ENCODE measurements at regions not wholly inside any gene's neighbourhood (a gene's known extent, or its start where the extent isn't known, plus 50 kb on each side); places are given as distances from the start of the nearest gene placed in this dataset.

DNA sequence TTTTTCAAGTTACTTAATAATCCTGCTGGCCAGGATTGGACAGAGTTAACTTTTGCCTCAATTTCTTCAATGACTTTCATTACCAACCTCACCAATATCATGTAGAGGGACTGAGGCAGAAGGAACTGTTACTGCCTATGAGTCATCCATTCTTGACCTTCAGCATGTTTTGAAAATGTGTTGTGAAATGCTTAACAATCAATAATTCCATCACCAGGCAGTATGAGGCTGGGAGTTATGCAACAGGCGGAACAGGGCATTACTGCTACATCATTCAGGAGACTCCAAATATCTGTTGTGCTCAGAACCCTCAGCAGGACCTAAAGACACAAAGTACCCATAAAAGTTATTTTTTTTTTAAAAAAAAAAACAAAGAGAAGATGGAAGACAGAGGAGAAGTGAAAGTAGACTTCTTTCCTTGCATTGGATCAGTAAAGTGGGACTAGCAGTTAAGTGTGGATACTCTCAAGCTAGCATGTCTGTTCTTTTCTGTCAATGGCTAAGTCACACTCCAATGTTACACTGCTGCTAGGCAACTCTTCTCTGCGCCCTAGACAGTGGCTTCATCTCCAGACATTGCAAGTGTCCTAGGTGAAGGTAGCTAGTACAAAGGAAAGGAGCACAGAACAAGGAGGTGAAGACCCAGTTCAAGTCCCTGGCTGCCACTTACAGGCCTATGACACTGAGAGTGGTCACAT is 184.9 kb upstream of the LPP start:
- Histone ChIP-seq H3K4me2 (ENCODE audit: low read length) (peak overlapping the region; percentile 86), H3K4me1 (ENCODE audit: insufficient read depth, low read length, poor library complexity, severe bottlenecking) (peaks cover 99% of the 10 kb centered on the region), H3K79me2 (ENCODE audit: insufficient read depth, low read depth, low read length) (peaks cover 52% of the 10 kb centered on the region; the same call in 1 of the 2 replicates), H3K27ac (ENCODE audit: low read depth, low read length, poor library complexity, severe bottlenecking) (peak overlapping the region; percentile 99), H3K9me3 (ENCODE audit: low read length) (no peaks in the 10 kb centered on the region), H3K36me3 (ENCODE audit: insufficient read depth, low read length) (peaks cover 10% of the 10 kb centered on the region; the same call in 1 of the 2 replicates), H4K20me1 (ENCODE audit: insufficient read depth, low read length) (no peaks in the 10 kb centered on the region), H3K9me2 (ENCODE audit: insufficient read depth, low read length) (no peaks in the 10 kb centered on the region), H2AFZ (ENCODE audit: low read length) (no peak overlapping the region), H3K4me3 (ENCODE audit: low read depth, low read length, poor library complexity, severe bottlenecking) (peak overlapping the region; percentile 41)
- TF ChIP-seq, protein P1, sequence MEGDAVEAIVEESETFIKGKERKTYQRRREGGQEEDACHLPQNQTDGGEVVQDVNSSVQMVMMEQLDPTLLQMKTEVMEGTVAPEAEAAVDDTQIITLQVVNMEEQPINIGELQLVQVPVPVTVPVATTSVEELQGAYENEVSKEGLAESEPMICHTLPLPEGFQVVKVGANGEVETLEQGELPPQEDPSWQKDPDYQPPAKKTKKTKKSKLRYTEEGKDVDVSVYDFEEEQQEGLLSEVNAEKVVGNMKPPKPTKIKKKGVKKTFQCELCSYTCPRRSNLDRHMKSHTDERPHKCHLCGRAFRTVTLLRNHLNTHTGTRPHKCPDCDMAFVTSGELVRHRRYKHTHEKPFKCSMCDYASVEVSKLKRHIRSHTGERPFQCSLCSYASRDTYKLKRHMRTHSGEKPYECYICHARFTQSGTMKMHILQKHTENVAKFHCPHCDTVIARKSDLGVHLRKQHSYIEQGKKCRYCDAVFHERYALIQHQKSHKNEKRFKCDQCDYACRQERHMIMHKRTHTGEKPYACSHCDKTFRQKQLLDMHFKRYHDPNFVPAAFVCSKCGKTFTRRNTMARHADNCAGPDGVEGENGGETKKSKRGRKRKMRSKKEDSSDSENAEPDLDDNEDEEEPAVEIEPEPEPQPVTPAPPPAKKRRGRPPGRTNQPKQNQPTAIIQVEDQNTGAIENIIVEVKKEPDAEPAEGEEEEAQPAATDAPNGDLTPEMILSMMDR (conservative IDR thresholded peaks at IDR 0.05; ENCODE audit: low read length), result no peak; the same call in 1 of the 2 replicates
- TF ChIP-seq EZH2phosphoT487 (IDR thresholded peaks at IDR 0.05; ENCODE audit: borderline replicate concordance, low read depth, low read length), result no peak
- no peak for DNase-seq (ENCODE audit: low spot score)
- CTCF ChIA-PET (ENCODE audit: unreplicated experiment), result interaction anchor here (0.9 to 2.1 kb wide), 2 partner anchors 23 to 224 kb away, joined by 3 to 5 read pairs; partner anchors contain the start of gene BCL6
- TSS peak; percentile 85 for BruUV-seq (replicated peaks)
- intact Hi-C loops (cut with micrococcal nuclease; ENCODE audit: unreplicated experiment), result loop anchor here (1.0 to 5.0 kb wide), 5 partner anchors 25 to 972 kb away; no protein-coding TSS in a partner anchor
- POLR2A ChIA-PET, result interaction anchor here (0.8 to 18.1 kb wide), 18 partner anchors 6 to 417 kb away, joined by 3 to 1356 read pairs (median 25); partner anchors contain the start of gene BCL6

DNA sequence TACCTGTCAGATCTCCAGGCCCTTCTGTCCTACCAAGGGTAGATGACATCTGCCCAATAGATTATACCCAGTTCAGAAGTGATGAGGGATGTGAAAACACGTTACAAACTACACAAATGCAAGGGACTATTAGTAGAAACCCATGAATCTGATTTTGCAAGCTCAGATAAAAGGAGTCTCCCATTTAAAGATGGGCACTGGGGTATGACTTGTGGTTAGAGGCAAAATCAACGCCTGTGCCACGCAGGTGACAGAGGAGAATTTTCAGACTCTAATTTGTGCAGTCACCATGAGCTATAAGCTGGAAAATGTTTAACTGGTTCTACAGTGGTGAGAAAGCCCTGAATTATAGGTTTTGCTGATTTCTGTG is 184.4 kb upstream of the LPP start:
- CTCF ChIA-PET (ENCODE audit: unreplicated experiment), result interaction anchor here (0.6 to 2.1 kb wide), 3 partner anchors 23 to 224 kb away, joined by 3 to 5 read pairs (median 3); partner anchors contain the start of gene BCL6
- no TSS peak for BruUV-seq (replicated peaks)

More for the DNA sequence above, 184.4 kb upstream of the LPP start:
- Histone ChIP-seq H3K9me3 (ENCODE audit: low read length) (no peaks in the 10 kb centered on the region), H3K4me2 (ENCODE audit: low read length) (peak overlapping the region; percentile 86), H3K4me1 (ENCODE audit: insufficient read depth, low read length, poor library complexity, severe bottlenecking) (peaks cover 99% of the 10 kb centered on the region), H2AFZ (ENCODE audit: low read length) (no peak overlapping the region), H3K36me3 (ENCODE audit: insufficient read depth, low read length) (peaks cover 10% of the 10 kb centered on the region; the same call in 1 of the 2 replicates), H3K79me2 (ENCODE audit: insufficient read depth, low read depth, low read length) (peaks cover 47% of the 10 kb centered on the region; the same call in 1 of the 2 replicates), H4K20me1 (ENCODE audit: insufficient read depth, low read length) (no peaks in the 10 kb centered on the region), H3K27ac (ENCODE audit: low read depth, low read length, poor library complexity, severe bottlenecking) (peak overlapping the region; percentile 99), H3K4me3 (ENCODE audit: low read depth, low read length, poor library complexity, severe bottlenecking) (peak overlapping the region; percentile 41), H3K9me2 (ENCODE audit: insufficient read depth, low read length) (no peaks in the 10 kb centered on the region)
- POLR2A ChIA-PET, result interaction anchor here (0.8 to 18.1 kb wide), 17 partner anchors 6 to 417 kb away, joined by 3 to 1356 read pairs (median 13); partner anchors contain the start of gene BCL6
- peak; percentile 96 for DNase-seq (ENCODE audit: low spot score)
- intact Hi-C loops (cut with micrococcal nuclease; ENCODE audit: unreplicated experiment), result loop anchor here (1.0 to 5.0 kb wide), 5 partner anchors 25 to 972 kb away; no protein-coding TSS in a partner anchor
- TF ChIP-seq, protein P1 (conservative IDR thresholded peaks at IDR 0.05; ENCODE audit: low read length), result no peak
- no peak for TF ChIP-seq EZH2phosphoT487 (IDR thresholded peaks at IDR 0.05; ENCODE audit: borderline replicate concordance, low read depth, low read length)
